ENCODE measurements at regions not wholly inside any gene's neighbourhood (a gene's known extent, or its start where the extent isn't known, plus 50 kb on each side); places are given as distances from the start of the nearest gene placed in this dataset.
"Not testable (repeated sequence)": the region's sequence is repeated elsewhere in the genome, so short reads cannot be mapped to it uniquely, and the experiment has no call there.

DNA sequence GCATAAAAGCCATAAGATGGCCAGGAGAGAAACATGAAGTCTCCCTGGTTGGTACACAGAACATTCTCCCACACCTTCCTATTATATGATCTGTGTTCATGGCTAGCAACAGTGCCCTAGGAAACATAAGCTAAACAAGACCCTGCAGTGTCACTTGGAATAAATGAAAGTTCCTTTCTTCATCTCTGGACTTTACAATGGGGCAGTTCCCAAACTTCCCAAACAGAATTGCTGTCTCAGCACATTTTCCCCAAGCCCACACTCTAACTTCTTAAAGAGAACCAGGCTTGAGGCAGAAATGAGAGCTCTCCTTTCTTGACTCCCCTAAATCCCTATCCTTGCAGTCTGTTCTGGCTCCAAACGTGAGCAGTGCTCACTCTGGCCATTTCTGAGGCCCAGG is 173.2 kb upstream of the CREB1 start:
- no peak for DNase-seq

DNA sequence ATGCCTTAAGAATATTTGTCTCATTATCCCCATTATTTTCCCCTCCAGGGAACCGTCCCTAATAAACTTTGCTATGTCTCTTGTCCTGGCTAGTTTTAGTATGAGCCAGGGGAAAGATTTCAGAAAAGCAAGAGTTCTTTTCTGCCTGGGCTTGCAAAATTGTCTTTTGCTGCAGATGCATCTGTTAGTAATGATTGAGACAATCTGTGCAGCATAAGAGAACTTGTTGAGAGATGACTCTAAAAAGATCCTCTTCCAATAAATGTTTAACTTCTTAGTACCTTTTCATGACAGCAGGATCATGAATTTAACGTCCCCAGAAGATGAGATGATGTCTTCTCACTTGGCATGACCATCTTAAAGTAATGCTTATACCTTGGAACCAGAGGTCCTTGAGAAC is 172.5 kb upstream of the CREB1 start:
- no peak for DNase-seq

DNA sequence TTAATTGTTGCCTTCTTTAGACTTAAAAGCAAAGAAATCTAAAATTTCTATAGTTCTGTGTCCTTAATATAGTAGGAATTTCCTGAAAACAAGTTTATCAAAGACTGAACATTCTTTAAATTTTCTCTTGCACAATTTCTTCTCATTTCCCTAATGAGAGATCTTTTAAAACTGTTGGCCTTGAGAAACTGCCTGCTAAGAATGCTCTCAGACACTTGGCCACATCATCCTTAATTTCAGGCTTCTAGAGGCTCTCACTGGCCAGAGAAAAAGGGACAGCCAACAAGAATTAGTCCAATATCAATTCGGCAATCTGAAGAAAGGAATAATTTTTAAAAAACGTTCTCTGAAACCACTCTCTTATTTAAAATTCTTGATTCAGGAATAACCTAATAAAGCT is 167.0 kb upstream of the CREB1 start:
- DNase-seq: no peak

DNA sequence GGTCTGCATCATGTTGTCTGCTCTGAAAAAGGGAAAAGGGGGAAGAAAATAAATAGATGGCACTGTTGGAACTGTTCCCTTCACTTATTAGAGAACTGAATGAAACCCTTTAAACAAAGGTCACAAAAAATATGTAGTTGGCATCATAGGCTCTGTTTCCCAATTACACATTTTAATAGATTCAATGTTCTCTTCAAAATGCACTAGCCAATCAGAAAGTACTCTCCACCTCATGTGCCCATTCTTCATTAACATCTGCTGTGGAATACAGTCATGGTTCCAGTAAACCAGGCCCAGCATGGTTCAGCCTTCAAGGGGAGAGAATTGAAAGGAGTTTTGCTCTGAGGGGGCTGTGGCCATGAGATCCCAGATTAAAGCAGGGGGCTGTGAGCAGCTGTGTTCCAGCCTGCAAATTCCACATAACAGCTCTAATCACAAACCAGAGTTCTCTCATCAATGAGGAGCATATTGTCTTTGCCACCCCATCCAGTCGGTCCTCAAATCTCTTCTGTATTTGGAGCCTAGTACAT is 165.9 kb upstream of the CREB1 start:
- no peak for DNase-seq

DNA sequence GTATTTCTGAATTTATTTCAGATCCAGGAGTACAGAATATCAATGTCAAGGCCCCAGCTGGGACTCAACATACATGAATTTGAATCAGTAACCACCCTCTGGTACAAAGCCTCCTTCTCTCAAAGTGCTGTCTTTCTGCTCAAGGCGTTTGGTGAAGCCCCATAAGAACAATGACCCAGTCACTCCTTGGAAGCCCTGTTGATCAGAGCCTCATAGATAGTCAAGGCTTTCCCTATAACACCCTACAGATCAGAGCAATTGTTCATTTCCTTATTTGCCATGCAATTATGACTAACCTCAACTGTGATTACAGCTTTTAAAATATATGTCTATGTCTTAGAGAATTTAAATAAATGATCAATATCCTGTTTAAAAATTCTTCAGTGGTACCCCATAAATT is 159.1 kb upstream of the CREB1 start:
- no peak for DNase-seq

DNA sequence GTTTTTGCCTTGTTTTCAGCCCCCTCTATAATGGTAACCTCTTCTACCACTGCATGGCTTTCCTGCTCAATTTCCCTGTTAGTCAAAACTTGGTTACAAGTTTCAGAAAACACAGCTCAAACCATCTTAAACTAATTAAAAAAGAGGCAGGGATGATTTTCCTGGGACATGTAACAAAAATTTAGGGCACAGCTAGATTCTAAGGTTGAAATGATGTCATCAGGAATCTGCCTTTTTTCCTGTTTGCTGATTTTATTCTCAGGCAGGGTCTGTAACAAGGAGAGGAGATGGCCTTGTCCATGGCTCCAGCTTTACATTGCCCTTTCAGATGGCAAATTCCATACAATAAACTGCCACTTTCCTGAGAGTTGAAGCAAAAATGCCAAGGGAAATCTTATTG is 157.9 kb upstream of the CREB1 start:
- DNase-seq: no peak

DNA sequence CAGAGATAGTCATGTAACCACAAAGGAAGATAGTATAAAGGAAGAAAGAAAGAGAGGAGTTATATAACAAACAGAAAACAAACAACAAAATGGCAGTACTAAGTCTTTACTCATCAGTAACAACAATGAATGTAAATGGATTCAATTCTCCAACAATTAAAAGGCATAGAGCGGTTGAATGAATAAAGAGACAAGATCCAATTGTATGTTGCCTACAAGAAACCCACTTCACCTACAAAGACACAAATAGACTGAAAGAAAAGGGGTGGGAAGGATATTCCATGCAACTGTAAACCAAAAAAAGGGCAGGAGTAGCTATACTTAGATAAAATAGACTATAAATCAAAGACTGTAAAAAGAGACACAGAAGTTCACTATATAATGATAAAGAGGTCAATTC is 157.3 kb upstream of the CREB1 start:
- no peak for DNase-seq

DNA sequence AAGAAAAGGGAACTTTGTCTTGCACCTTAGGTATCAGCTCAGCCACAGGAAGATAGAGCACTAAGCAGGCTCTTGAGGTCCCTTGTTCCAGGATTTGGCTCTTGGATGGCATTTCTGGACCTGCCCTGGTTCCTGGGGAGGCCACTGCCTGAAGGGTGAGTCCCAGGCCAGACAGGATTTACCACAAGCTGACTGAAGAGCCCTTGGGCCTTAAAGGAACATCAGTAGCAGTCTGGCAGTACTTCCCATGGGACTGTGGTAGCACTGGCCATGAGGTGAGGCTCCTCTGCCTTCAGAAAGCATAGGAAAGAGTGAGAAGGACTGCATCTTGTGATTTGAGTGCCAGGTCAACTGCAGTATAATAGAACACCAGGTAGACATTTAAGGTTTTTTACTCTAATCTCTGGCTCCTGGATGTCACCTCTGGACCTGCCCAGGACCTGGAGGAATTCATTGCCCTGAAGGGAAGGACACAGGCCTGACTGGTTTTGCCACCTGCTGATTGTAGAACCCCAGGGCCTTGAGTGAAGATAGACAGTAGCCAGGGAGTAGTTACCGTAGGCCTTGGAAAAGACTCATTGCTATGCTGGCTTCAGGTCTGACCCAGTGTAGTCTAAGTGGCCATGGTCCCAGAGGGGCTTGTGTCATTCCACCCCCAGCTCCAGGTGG is 154.4 kb upstream of the CREB1 start:
- DNase-seq: no peak

DNA sequence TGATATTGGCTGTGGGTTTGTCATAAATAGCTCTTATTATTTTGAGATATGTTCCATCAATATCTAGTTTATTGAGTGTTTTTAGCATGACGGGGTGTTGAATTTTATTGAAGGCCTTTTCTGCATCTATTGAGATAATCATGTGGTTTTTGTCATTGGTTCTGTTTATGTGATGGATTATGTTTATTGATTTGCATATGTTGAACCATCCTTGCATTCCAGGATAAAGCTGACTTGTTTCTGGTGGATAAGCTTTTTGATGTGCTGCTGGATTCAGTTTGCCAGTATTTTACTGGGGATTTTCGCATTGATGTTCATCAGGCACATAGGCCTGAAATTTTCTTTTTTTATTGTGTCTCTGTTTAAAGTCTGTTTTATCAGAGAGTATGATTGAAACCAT is 151.1 kb upstream of the CREB1 start:
- DNase-seq: not testable (repeated sequence)

DNA sequence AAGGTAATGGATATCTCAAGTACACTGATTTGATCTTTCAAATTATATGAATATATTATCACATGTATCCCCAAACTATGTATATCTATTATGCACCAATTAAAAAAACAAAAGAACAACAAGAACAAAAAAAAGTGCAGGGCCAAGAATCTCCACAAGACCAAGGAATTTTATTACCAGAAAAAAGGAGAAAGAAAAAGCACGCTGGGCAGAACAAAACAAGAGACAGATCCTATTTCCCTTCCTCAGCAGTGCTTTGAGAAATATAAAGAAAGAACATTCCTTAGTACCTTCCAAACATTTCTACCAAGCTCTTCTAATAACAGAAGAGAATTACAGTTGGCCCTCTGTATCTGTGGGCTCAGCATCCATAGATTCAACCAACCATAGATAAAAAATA is 144.7 kb upstream of the CREB1 start:
- no peak for DNase-seq

DNA sequence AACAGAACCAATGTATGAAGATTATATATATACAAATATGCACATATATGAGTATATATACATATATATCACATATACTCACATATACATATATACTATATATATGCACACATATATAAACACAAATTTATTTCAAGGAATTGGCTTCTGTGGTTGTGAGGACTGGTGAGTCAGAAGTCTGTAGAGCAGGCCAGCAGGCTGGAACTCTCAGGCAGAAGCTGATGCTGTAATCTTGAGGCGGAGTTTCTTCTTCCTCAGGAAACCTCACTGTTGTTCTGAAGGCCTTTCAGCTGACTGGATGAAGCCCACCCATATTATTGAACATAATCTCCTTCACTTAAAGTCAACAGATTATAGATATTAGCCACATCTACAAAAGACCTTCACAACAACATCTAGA is 143.9 kb upstream of the CREB1 start:
- DNase-seq: no peak

DNA sequence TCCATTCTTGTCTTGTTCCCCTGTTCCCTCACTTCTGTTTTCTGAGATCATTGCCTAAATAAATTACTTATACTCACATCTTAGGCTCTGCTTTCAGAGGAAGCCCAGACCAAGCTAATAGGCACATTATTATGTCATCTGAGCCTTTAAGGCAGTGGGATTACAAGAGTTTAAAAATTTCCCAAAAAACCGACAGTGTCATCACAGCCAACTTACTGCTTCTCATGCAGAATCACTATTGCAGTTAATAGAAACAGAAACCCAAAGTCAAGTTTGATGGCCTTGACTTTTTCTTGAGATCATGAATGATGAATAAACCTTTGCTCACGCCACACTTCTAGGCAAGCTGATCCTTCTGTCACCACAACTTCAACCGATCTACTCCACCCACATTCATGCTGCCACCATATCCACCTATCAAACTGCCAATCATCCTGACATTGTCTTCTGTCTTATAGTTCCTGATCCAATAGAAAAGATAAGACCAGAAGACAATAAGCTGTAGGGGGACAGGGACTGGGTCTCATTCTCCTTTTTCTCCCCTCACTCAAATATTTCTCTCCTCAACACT is 142.7 kb upstream of the CREB1 start:
- DNase-seq: no peak

DNA sequence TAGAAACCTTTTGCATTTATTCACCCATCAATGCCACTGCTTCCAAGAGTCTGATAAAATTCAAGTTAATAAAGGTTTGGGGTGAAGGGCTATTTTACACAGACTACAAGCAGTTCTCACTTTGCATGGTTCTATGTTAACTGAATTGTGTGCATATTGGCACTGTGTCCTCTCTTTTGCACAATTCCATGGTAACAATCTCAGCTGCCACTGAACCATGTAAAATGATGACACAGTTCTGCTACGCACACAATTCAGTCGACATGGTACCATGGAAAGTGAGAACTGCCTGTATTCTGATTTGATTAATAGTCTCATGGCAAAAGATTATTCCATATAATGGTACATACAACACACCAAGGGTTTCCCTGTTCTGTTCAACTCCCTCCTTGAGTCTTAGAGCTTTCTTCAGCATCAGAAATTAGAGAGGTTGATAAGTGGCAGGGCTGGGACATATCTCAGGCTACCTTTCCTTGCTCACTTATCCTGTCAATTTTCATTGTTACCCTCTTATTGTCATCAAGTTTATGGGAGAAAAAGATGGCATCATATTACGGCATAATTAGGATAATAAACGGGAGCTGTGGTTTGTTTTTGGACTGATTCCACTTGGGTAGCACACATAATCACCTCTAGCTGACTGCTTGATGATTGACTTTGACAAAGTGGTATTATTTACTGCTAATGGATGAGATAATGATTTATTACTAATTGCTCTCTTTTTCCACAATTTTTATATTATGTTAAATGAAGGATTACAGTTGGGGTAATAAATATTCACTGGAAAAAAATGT is 139.3 kb upstream of the CREB1 start:
- no peak for DNase-seq

DNA sequence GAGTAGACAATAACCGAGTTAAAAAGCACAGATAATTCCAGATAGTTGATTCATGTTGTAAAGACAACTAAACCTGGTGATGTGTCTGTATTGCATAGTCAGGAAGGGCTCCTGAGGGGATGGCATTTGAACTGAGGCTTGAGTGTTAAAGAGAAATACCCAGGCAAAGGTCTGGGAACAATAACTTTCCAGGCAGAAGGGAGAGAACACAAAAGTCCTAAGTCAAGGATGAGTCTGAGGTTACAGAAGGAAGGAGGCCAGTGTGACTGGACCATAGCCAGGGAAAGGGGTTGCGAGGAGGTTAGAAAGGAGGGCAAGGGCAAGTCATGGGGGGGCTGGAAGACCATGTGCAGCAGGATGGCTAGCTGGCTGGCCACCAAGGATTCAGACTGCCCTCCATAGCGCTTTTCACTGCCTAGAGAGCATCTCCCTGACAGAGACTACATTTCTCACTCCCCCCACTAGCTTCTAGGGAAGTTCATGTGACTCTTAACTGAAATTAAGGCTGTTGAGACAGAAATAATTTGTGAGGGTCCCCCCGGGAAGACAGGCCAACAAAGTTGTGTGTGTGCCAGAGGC is 135.5 kb upstream of the CREB1 start:
- no peak for DNase-seq

DNA sequence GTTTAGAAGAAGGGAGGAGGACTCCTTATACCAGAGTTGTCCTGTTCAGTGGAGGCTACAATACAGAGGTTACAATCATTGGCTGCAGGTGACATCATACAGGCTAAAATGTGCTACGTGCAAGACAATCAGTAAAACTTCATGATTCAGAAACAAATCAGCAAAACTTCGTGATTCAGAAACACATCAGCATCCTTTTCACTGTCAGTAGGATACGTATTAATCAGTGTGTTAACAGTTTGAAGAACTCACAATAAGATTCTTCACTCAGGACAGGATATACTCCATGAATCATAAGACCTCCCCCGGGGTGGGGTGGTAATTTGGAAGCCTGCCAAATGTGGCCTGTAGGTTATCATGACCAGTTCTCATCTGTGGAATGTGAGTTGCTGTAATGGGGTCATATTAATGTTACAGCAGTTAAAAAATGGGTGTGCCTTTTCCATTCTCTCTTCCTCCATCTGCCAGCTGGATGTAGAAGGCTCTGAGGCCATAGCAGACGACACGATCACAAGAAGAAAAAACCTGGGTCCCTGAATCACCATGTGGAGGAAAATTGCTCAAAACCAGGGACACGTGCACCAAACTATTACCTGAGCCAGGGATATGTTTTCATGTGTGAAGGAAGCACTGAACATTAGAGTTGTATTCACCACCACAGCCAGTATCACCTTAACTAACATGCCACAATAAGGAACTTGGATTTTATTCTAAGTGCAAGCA is 134.8 kb upstream of the CREB1 start:
- no peak for DNase-seq

DNA sequence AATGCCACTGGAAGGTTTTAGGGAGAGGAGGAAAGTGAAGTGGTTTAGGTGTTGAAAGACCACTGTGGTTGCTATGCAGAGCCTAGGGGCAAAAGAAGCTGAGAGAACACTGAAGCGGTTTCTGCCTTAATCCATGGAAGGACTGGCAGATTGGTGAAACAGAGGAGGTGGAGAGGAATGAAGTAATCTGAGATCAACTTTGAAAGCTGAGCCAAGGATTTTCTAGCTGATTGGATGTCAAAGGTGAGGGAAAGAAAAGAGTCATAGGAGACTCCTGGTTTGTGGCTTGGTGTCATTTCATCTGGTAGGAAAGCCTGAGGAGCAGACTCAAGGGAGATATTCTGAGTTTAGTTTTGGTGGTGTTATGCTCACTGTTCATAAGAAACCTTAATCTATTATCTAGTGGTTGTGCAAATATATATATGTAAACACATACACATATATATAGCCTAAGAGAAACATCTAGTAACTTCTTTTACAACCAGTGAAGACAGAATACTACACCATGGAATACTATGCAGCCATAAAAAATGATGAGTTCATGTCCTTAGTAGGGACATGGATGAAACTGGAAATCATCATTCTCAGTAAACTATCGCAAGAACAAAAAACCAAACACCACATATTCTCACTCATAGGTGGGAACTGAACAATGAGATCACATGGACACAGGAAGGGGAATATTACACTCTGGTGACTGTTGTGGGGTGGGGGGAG is 134.1 kb upstream of the CREB1 start:
- no peak for DNase-seq

DNA sequence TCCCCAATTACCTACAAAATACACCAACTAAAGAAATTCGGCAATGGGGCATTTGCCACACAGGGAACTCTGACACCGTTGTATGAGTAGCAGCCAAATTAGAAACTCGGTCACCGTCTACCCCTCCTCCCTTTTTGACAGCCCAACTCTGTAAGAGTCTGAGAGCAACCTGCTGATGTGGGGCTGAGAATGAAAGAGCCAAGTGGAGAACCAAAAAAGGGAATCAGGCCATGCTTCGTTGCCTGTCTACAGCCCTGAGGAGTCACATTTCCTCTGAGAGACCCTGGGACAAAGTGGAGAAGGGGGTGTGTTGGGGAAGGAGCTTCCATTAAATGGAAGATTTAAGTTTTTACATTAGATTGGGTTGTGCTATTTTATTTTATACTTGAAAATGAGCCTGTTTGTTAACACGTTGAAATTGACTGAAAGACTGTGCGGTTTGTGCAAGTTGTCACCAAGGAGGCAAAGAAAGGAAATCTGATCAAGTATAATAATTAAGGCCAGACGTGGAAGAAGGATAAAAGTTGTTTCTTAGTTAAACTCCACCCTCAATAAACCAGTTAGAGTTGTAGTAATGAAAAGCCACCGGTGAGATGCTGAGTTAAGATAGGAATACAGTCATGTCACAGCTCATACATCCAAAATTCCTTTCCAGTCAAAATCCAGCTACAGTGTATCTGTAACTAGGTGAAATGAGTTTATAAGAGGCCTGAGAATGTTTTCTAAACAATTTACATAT is 131.7 kb upstream of the CREB1 start:
- no peak for DNase-seq

DNA sequence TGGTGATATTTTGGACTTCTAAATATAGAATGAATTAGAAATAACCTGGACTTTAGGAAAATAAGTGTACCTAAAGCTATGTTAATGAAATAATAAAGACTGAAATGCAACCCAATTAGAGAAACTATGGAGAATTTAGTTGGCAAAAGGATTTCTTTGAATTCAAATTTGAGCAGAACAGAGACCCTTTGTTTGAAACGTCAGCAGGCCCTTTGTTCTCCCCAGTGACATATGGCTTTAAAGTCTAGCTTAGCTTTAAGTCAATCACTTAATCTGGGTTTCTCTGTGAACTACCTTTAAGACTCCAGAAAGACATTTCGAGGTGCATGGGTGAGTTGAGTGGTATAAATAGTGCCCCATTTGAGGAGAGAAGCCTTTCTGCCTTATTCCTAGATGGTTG is 130.5 kb upstream of the CREB1 start:
- DNase-seq: no peak

DNA sequence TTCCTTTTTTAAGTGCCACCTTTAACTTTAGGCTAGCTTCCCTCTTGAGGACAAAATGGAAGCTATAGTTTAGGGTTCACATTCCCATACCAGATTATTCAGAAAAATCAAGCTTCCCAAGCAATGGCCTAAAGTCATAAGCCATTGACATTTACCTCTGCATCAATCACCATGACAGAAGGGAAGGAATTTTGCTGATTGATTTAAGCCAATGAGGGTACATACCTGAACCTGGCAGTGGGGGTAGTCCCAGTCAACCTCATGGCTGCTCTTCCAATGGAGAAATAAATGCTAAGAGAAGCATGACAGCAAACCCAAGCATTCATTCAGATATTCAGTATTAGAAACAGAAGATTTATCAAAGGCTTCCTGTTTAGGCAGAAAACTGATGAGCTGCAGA is 128.4 kb upstream of the CREB1 start:
- DNase-seq: no peak

DNA sequence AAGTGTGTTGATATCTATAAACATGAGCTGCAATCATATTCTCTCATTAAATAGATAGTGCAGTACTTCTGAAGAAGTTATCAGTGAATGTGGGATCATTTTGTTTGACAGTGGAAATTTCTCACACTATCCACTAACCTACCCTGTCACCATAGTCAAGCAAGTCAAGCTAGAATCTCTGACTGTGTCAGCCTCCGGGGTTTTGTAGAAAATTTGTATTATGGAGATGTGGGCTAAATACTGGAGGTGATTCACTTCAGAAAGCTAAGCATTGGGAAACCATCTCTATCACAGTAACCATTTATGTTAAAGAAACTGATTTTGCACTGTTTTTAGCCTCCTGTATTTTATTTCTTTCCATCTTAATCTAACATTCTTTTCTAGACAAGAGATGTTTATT is 126.6 kb upstream of the CREB1 start:
- no peak for DNase-seq

Measured in nucleus accumbens (tissue), 56 donors.